ENCODE measurements at regions not wholly inside any gene's neighbourhood (a gene's known extent, or its start where the extent isn't known, plus 50 kb on each side); places are given as distances from the start of the nearest gene placed in this dataset.

- BruUV-seq (replicated peaks), result no TSS peak
- no CpG with 5 or more reads among the region's 6 CpGs for WGBS, 2 experiments (ENCODE audit: extremely low coverage in 2 of 2, insufficient read length in 1 of 2)
- Histone ChIP-seq H2AFZ (replicated peaks; ENCODE audit: low read length, poor library complexity) (no peak overlapping the region), H3K4me3 (ENCODE audit: insufficient read depth, low read depth, low read length) (no peak overlapping the region), H2BK20ac (ENCODE audit: low read depth, low read length) (no peak overlapping the region), H2BK15ac (ENCODE audit: low read depth, low read length) (no peak overlapping the region), H2AK5ac (ENCODE audit: low read depth, low read length) (no peak overlapping the region), H4K20me1 (ENCODE audit: insufficient read depth, low read length) (no peaks in the 10 kb centered on the region), H3K14ac (replicated peaks; ENCODE audit: low read depth, low read length) (no peak overlapping the region), H3K27me3 (ENCODE audit: control insufficient read depth, insufficient read depth, low read length) (no peaks in the 10 kb centered on the region), H3K9ac (ENCODE audit: low read depth, low read length) (no peak overlapping the region), H3K79me1 (ENCODE audit: low read depth in 1 of 2, low read length in 2 of 2) (no peaks in the 10 kb centered on the region), H4K91ac (ENCODE audit: insufficient read depth, low read depth, low read length) (no peak overlapping the region), H3K9me1 (ENCODE audit: insufficient read depth, low read length) (no peaks in the 10 kb centered on the region), H3K23ac (ENCODE audit: low read depth, low read length) (no peak overlapping the region), H3K36me3 (ENCODE audit: control insufficient read depth, insufficient read depth, low read length) (no peaks in the 10 kb centered on the region), H3K4me2 (ENCODE audit: low read depth, low read length) (no peak overlapping the region; the same call in 1 of the 2 replicates), H3K9me3 (ENCODE audit: control insufficient read depth, insufficient read depth, low read length) (no peaks in the 10 kb centered on the region), H3K4me1 (ENCODE audit: control insufficient read depth, insufficient read depth, low read length) (no peaks in the 10 kb centered on the region), H2BK5ac (ENCODE audit: low read depth, low read length, poor library complexity, severe bottlenecking) (no peak overlapping the region), H4K8ac (ENCODE audit: low read depth in 2 of 2, low read length in 2 of 2) (no peak overlapping the region), H3K27ac (ENCODE audit: insufficient read depth, low read length) (no peak overlapping the region), H2BK120ac (ENCODE audit: low read depth, low read length) (no peak overlapping the region), H3K18ac (ENCODE audit: low read depth, low read length) (no peak overlapping the region), H4K5ac (ENCODE audit: low read depth, low read length) (no peak overlapping the region), H3K56ac (ENCODE audit: extremely low read depth, insufficient read depth, low read length) (no peak overlapping the region), H3K4ac (ENCODE audit: low read depth, low read length) (no peak overlapping the region), H2AK9ac (replicated peaks; ENCODE audit: low read depth, low read length, poor library complexity) (no peak overlapping the region)
- DNase-seq (peak; percentile 58), ATAC-seq (ENCODE audit: low read depth) (peak; percentile 97)
- intact Hi-C loops (cut with micrococcal nuclease), result no loop called here
- ChIA-PET CTCF (interaction anchor here (1.2 kb wide), 1 partner anchor 595 kb away, joined by 3 read pairs; no protein-coding TSS in a partner anchor), POLR2A (ENCODE audit: unreplicated experiment) (no interaction called here)
- no peak for TF ChIP-seq BHLHE40 (IDR thresholded peaks at IDR 0.05; ENCODE audit: low read depth, low read length)
- no peak for TF ChIP-seq MAFK (IDR thresholded peaks at IDR 0.05; ENCODE audit: low read depth, low read length)
- TF ChIP-seq FOS (IDR thresholded peaks at IDR 0.05; ENCODE audit: low read depth, low read length), result no peak
- TF ChIP-seq, protein P1, sequence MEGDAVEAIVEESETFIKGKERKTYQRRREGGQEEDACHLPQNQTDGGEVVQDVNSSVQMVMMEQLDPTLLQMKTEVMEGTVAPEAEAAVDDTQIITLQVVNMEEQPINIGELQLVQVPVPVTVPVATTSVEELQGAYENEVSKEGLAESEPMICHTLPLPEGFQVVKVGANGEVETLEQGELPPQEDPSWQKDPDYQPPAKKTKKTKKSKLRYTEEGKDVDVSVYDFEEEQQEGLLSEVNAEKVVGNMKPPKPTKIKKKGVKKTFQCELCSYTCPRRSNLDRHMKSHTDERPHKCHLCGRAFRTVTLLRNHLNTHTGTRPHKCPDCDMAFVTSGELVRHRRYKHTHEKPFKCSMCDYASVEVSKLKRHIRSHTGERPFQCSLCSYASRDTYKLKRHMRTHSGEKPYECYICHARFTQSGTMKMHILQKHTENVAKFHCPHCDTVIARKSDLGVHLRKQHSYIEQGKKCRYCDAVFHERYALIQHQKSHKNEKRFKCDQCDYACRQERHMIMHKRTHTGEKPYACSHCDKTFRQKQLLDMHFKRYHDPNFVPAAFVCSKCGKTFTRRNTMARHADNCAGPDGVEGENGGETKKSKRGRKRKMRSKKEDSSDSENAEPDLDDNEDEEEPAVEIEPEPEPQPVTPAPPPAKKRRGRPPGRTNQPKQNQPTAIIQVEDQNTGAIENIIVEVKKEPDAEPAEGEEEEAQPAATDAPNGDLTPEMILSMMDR (conservative IDR thresholded peaks at IDR 0.05; ENCODE audit: low read depth, low read length), result no peak
- no peak for TF ChIP-seq MAZ (IDR thresholded peaks at IDR 0.05; ENCODE audit: borderline replicate concordance, low read depth, low read length)
- no peak for TF ChIP-seq CHD1 (IDR thresholded peaks at IDR 0.05; ENCODE audit: low read depth, low read length)
- no peak for TF ChIP-seq CEBPB (IDR thresholded peaks at IDR 0.05; ENCODE audit: low read depth, low read length)
- TF ChIP-seq, protein P2, sequence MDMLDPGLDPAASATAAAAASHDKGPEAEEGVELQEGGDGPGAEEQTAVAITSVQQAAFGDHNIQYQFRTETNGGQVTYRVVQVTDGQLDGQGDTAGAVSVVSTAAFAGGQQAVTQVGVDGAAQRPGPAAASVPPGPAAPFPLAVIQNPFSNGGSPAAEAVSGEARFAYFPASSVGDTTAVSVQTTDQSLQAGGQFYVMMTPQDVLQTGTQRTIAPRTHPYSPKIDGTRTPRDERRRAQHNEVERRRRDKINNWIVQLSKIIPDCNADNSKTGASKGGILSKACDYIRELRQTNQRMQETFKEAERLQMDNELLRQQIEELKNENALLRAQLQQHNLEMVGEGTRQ (IDR thresholded peaks at IDR 0.05; ENCODE audit: low read depth, low read length), result no peak
- TF ChIP-seq, protein P3, sequence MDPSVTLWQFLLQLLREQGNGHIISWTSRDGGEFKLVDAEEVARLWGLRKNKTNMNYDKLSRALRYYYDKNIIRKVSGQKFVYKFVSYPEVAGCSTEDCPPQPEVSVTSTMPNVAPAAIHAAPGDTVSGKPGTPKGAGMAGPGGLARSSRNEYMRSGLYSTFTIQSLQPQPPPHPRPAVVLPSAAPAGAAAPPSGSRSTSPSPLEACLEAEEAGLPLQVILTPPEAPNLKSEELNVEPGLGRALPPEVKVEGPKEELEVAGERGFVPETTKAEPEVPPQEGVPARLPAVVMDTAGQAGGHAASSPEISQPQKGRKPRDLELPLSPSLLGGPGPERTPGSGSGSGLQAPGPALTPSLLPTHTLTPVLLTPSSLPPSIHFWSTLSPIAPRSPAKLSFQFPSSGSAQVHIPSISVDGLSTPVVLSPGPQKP (IDR thresholded peaks at IDR 0.05; ENCODE audit: borderline replicate concordance, low read depth, low read length), result no peak
- TF ChIP-seq RAD21 (IDR thresholded peaks at IDR 0.05; ENCODE audit: low read length), result no peak
- no peak for TF ChIP-seq NFE2L2 (IDR thresholded peaks at IDR 0.05; ENCODE audit: low read depth, low read length)
- no peak for TF ChIP-seq SMC3 (IDR thresholded peaks at IDR 0.05; ENCODE audit: low read depth, low read length)
- dilution Hi-C loops (cut with HindIII; ENCODE audit: low sequenced_read_pairs, unreplicated experiment), result no loop called here
- in situ Hi-C loops (cut with MboI; ENCODE audit: low sequenced_read_pairs), result no loop called here
Observed at GRCh38 chr5:145062280-145063062, 772.7 kb downstream of the PRELID2 start.

All from IMR-90 (cell line).